Liver (tissue), 8 donors: ENCODE measurements at regions not wholly inside any gene's neighbourhood (a gene's known extent, or its start where the extent isn't known, plus 50 kb on each side); places are given as distances from the start of the nearest gene placed in this dataset.

Experiments used
- DNase-seq: peaks from one replicate; pipeline ENCODE4 v3.0.0-alpha.2; 2017; ENCODE audit warnings: low spot score
- H3K27ac ChIP-seq, 2 donors: one replicate each; pipeline ENCODE4 v1.7.0; 2013; ENCODE audit warnings: inconsistent platforms in 2 of 2, low read length in 2 of 2, control low read depth in 1 of 2, low read depth in 1 of 2, mild to moderate bottlenecking in 1 of 2
- H3K27me3 ChIP-seq, 4 donors: one replicate each; pipeline versions ENCODE4 v1.6.1 to v1.7.0; 2013; ENCODE audit warnings: low read length in 3 of 4, inconsistent platforms in 1 of 4, mild to moderate bottlenecking in 1 of 4, moderate library complexity in 1 of 4; ENCODE audit not compliant: control insufficient read depth in 4 of 4, insufficient read depth in 4 of 4
- H3K36me3 ChIP-seq, 4 donors: one replicate each; pipeline versions ENCODE4 v1.6.1 to v1.7.0; 2013; ENCODE audit warnings: low read length in 3 of 4, mild to moderate bottlenecking in 3 of 4, low read depth in 1 of 4, moderate library complexity in 1 of 4; ENCODE audit not compliant: control insufficient read depth in 4 of 4, insufficient read depth in 3 of 4
- H3K4me1 ChIP-seq, 4 donors: one replicate each; pipeline versions ENCODE4 v1.6.1 to v1.7.0; 2013; ENCODE audit warnings: low read length in 3 of 4, mild to moderate bottlenecking in 3 of 4, moderate library complexity in 1 of 4; ENCODE audit not compliant: control insufficient read depth in 4 of 4, insufficient read depth in 4 of 4
- H3K4me3 ChIP-seq, 3 donors: one replicate each; pipeline versions ENCODE4 v1.6.1 to v1.7.0; 2013; ENCODE audit warnings: low read length in 3 of 3, control low read depth in 1 of 3, low read depth in 1 of 3, mild to moderate bottlenecking in 1 of 3
- H3K9ac ChIP-seq, 2 donors: one replicate each; pipeline ENCODE4 v1.7.0; 2013; ENCODE audit warnings: low read length in 2 of 2, mild to moderate bottlenecking in 2 of 2, moderate library complexity in 2 of 2, control low read depth in 1 of 2, low read depth in 1 of 2
- H3K9me3 ChIP-seq, 4 donors: one replicate each; pipeline versions ENCODE4 v1.6.1 to v1.7.0; 2013; ENCODE audit warnings: low read length in 3 of 4; ENCODE audit not compliant: control insufficient read depth in 4 of 4
- ATF3 ChIP-seq: IDR thresholded peaks from 2 replicates; pipeline ENCODE4 v1.6.1; 2016; ENCODE audit warnings: antibody characterized with exemption
- CTCF ChIP-seq: fragments of 150-350 bp; IDR thresholded peaks from 2 replicates; pipeline ENCODE4 v1.5.1; 2017; ENCODE audit warnings: improper control_type of control experiment, low read depth, low read length; ENCODE audit not compliant: missing input control
- EGR1 ChIP-seq, 2 donors: IDR thresholded peaks; 2 replicates each; pipeline ENCODE4 v1.6.1; 2016 to 2018; ENCODE audit warnings: antibody characterized with exemption in 2 of 2, low read depth in 2 of 2
- FOXA1 ChIP-seq: IDR thresholded peaks from 2 replicates; pipeline ENCODE4 v1.6.1; 2016; ENCODE audit warnings: antibody characterized with exemption
- GABPA ChIP-seq, 2 donors: IDR thresholded peaks in 1 of 2; conservative IDR thresholded peaks in 1 of 2; 2 replicates each; pipeline ENCODE4 v1.6.1; 2016; ENCODE audit warnings: antibody characterized with exemption in 2 of 2, mild to moderate bottlenecking in 1 of 2, moderate library complexity in 1 of 2
- HNF4A ChIP-seq, 2 donors: conservative IDR thresholded peaks; 2 replicates each; pipeline ENCODE4 v1.6.1; 2016; ENCODE audit warnings: antibody characterized with exemption in 2 of 2, mild to moderate bottlenecking in 2 of 2
- HNF4G ChIP-seq: IDR thresholded peaks from 2 replicates; pipeline ENCODE4 v1.6.1; 2016; ENCODE audit warnings: antibody characterized with exemption
- JUND ChIP-seq, 2 donors: IDR thresholded peaks; 2 replicates each; pipeline ENCODE4 v1.6.1; 2016; ENCODE audit warnings: antibody characterized with exemption in 2 of 2
- MAX ChIP-seq: IDR thresholded peaks from 2 replicates; pipeline ENCODE4 v1.6.1; 2016; ENCODE audit warnings: antibody characterized with exemption
- NR2F2 ChIP-seq: IDR thresholded peaks from 2 replicates; pipeline ENCODE4 v1.6.1; 2016; ENCODE audit warnings: antibody characterized with exemption
- RAD21 ChIP-seq, 2 donors: IDR thresholded peaks; 2 replicates each; pipeline ENCODE4 v1.6.1; 2016; ENCODE audit warnings: antibody characterized with exemption in 2 of 2, mild to moderate bottlenecking in 2 of 2
- REST ChIP-seq: IDR thresholded peaks from 2 replicates; pipeline ENCODE4 v1.6.1; 2016; ENCODE audit warnings: antibody characterized with exemption, mild to moderate bottlenecking
- RXRA ChIP-seq, 2 donors: IDR thresholded peaks; 2 replicates each; pipeline ENCODE4 v1.6.1; 2017 to 2018; ENCODE audit warnings: antibody characterized with exemption in 2 of 2, mild to moderate bottlenecking in 1 of 2
- SP1 ChIP-seq: IDR thresholded peaks from 2 replicates; pipeline ENCODE4 v1.6.1; 2018; ENCODE audit warnings: antibody characterized with exemption, mild to moderate bottlenecking
- YY1 ChIP-seq: IDR thresholded peaks from 2 replicates; pipeline ENCODE4 v1.6.1; 2016; ENCODE audit warnings: antibody characterized with exemption, mild to moderate bottlenecking
- ZBTB33 ChIP-seq: IDR thresholded peaks from 2 replicates; pipeline ENCODE4 v1.6.1; 2016; ENCODE audit warnings: antibody characterized with exemption
- WGBS: extraction: QIAGEN DNeasy Blood & Tissue Kit; methylation state at CpG from one replicate; pipeline ENCODE4 v1.1.7; 2013; 5-methylcytosine and 5-hydroxymethylcytosine counted together
- donor health status: healthy.
- donor health status: healthy.
- donor health status: healthy.
- donor health status: healthy.
- donor health status: healthy.

GRCh38 chr11:101775033-101775432 is 139.8 kb upstream of the CEP126 start (continued):
- no peak for TF ChIP-seq CTCF
- TF ChIP-seq MAX, result no peak
- no peak for TF ChIP-seq RAD21 (IDR thresholded peaks at IDR 0.05)
- no peak for TF ChIP-seq SP1
- TF ChIP-seq ZBTB33, result no peak
- TF ChIP-seq FOXA1, result no peak

GRCh38 chr11:101770648-101771047 is 144.2 kb upstream of the CEP126 start:
- no peak for TF ChIP-seq HNF4G
- TF ChIP-seq NR2F2, result no peak
- TF ChIP-seq REST, result no peak
- no peak for TF ChIP-seq ATF3
- TF ChIP-seq YY1, result no peak
- TF ChIP-seq RAD21 (IDR thresholded peaks at IDR 0.05), result no peak
- no peak for TF ChIP-seq SP1
- no peaks in the 10 kb centered on the region for H3K36me3 ChIP-seq

GRCh38 chr11:101765932-101766331 is 148.9 kb upstream of the CEP126 start:
- WGBS, result 68% methylated on average over 3 of the region's 3 CpGs

More at GRCh38 chr11:101770648-101771047, 144.2 kb upstream of the CEP126 start:
- 60% methylated on average over 3 of the region's 3 CpGs for WGBS
- no peak for DNase-seq
- H3K27ac ChIP-seq, result no peak overlapping the region
- H3K27me3 ChIP-seq, result no peaks in the 10 kb centered on the region
- no peak overlapping the region for H3K4me3 ChIP-seq
- no peaks in the 10 kb centered on the region for H3K4me1 ChIP-seq
- peaks cover 0 to 4% (median 3%) of the 10 kb centered on the region in 4 donors for H3K9me3 ChIP-seq
- no peak overlapping the region for H3K9ac ChIP-seq

More at GRCh38 chr11:101765932-101766331, 148.9 kb upstream of the CEP126 start:
- no peak overlapping the region for H3K4me3 ChIP-seq
- no peaks in the 10 kb centered on the region for H3K36me3 ChIP-seq
- no peaks in the 10 kb centered on the region for H3K27me3 ChIP-seq
- DNase-seq, result no peak
- peaks cover 0 to 4% (median 3%) of the 10 kb centered on the region in 4 donors for H3K9me3 ChIP-seq
- H3K9ac ChIP-seq, result no peak overlapping the region
- no peak overlapping the region for H3K27ac ChIP-seq
- no peaks in the 10 kb centered on the region for H3K4me1 ChIP-seq
- no peak for TF ChIP-seq HNF4A (conservative IDR thresholded peaks at IDR 0.05)
- TF ChIP-seq ZBTB33, result no peak
- no peak for TF ChIP-seq EGR1 (IDR thresholded peaks at IDR 0.05; ENCODE audit: low read depth in 2 of 2)
- no peak for TF ChIP-seq RXRA (IDR thresholded peaks at IDR 0.05)
- TF ChIP-seq GABPA (IDR thresholded peaks at IDR 0.05 in 1 of 2, conservative IDR thresholded peaks at IDR 0.05 in 1 of 2), result no peak
- no peak for TF ChIP-seq JUND (IDR thresholded peaks at IDR 0.05)
- no peak for TF ChIP-seq NR2F2
- TF ChIP-seq YY1, result no peak
